ENCODE measurements at regions not wholly inside any gene's neighbourhood (a gene's known extent, or its start where the extent isn't known, plus 50 kb on each side); places are given as distances from the start of the nearest gene placed in this dataset.

GRCh38 chr13:23991119-23991518 is 93.8 kb upstream of the C1QTNF9B start:
- Mint-ChIP-seq H3K4me1 (no peaks in the 10 kb centered on the region), H3K4me3 (no peak overlapping the region), H3K27ac (no peak overlapping the region), H3K9me3 (no peaks in the 10 kb centered on the region), H3K36me3 (no peaks in the 10 kb centered on the region), H3K27me3 (peaks cover 24% of the 10 kb centered on the region)
- DNase-seq (ENCODE audit: low spot score in 2 of 2) (no peak), ATAC-seq (ENCODE audit: low read depth) (no peak)

- Mint-ChIP-seq H3K4me1 (no peaks in the 10 kb centered on the region), H3K36me3 (no peaks in the 10 kb centered on the region), H3K27me3 (peaks cover 24% of the 10 kb centered on the region), H3K4me3 (no peak overlapping the region), H3K27ac (no peak overlapping the region), H3K9me3 (no peaks in the 10 kb centered on the region)
- ATAC-seq (ENCODE audit: low read depth) (no peak), DNase-seq (ENCODE audit: low spot score in 2 of 2) (no peak)
These were observed 95.7 kb upstream of the C1QTNF9B start for GRCh38 chr13:23992781-23993679.

DNA sequence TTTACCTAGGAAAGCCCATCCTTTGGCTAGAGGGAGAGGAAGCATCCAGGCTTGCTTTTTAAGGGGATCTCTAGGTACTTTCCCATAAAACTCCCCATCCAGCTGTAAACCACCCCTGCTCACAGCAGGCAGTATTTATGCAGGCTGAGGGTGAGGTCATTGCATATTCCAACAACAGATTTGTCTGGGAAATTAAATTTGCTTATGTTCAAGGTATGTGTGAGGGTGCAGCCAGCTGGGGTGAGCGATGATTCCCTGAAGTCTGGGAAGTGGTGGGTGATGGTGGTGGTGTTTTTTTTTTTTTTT is 96.3 kb upstream of the C1QTNF9B start:
- peaks cover 23% of the 10 kb centered on the region for H3K27me3 Mint-ChIP-seq
- no peaks in the 10 kb centered on the region for H3K36me3 Mint-ChIP-seq
- DNase-seq (ENCODE audit: low spot score in 2 of 2) (no peak), ATAC-seq (ENCODE audit: low read depth) (no peak)
- H3K4me3 Mint-ChIP-seq: no peak overlapping the region
- no peak overlapping the region for H3K27ac Mint-ChIP-seq
- no peaks in the 10 kb centered on the region for H3K4me1 Mint-ChIP-seq
- H3K9me3 Mint-ChIP-seq: no peaks in the 10 kb centered on the region

GRCh38 chr13:23995283-23996073 is 98.2 kb upstream of the C1QTNF9B start:
- Mint-ChIP-seq H3K4me3 (no peak overlapping the region), H3K27me3 (peaks cover 16% of the 10 kb centered on the region), H3K36me3 (no peaks in the 10 kb centered on the region), H3K4me1 (no peaks in the 10 kb centered on the region), H3K9me3 (no peaks in the 10 kb centered on the region), H3K27ac (no peak overlapping the region)
- DNase-seq (ENCODE audit: low spot score in 2 of 2) (no peak), ATAC-seq (ENCODE audit: low read depth) (no peak)

GRCh38 chr13:23996456-23996855 is 99.2 kb upstream of the C1QTNF9B start:
- no peak for DNase-seq (ENCODE audit: low spot score in 2 of 2)
- no peak overlapping the region for H3K4me3 Mint-ChIP-seq
- no peak overlapping the region for H3K27ac Mint-ChIP-seq
- no peaks in the 10 kb centered on the region for H3K9me3 Mint-ChIP-seq
- no peaks in the 10 kb centered on the region for H3K4me1 Mint-ChIP-seq
- no peaks in the 10 kb centered on the region for H3K36me3 Mint-ChIP-seq
- peaks cover 11% of the 10 kb centered on the region for H3K27me3 Mint-ChIP-seq
- no peak for ATAC-seq (ENCODE audit: low read depth)

- DNase-seq (ENCODE audit: low spot score in 2 of 2) (no peak), ATAC-seq (ENCODE audit: low read depth) (no peak)
- no peaks in the 10 kb centered on the region for H3K9me3 Mint-ChIP-seq
- H3K36me3 Mint-ChIP-seq: no peaks in the 10 kb centered on the region
- H3K27ac Mint-ChIP-seq: no peak overlapping the region
- H3K4me3 Mint-ChIP-seq: no peak overlapping the region
- H3K4me1 Mint-ChIP-seq: no peaks in the 10 kb centered on the region
- peaks cover 6% of the 10 kb centered on the region for H3K27me3 Mint-ChIP-seq
These were observed 102.1 kb upstream of the C1QTNF9B start for GRCh38 chr13:23999424-23999823.

DNA sequence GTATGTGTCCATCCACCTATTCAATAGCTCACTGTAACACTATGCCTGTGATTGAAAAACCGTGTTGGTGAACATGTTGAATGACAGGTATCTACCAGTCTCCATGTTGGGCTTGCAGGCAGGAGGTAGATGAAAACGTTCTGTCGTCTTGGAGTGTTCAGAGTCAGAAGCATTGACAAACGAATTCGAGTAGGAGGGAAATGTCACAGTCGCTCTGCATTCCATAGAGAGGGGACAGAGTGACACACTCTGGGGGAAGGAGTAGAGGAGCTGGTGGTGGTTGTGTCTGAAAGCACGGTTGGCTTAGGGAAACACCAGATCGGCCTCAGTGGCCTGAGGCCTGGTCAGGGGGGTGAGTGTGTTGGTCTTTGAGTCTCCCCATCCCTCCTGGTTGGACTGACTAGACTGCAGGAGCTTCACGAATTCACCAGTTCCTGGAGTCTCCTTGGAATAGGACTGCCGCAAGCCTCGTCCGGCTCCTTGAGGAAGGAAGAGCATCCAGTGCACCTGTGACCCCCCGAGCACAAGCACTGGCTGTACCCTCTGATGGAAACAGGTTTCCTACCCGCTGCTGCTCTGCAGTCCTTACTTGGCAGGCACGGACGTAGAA is 105.0 kb upstream of the C1QTNF9B start:
- H3K9me3 Mint-ChIP-seq: no peaks in the 10 kb centered on the region
- DNase-seq (ENCODE audit: low spot score in 2 of 2): no peak
- no peaks in the 10 kb centered on the region for H3K36me3 Mint-ChIP-seq
- peaks cover 3% of the 10 kb centered on the region for H3K27me3 Mint-ChIP-seq
- no peak overlapping the region for H3K4me3 Mint-ChIP-seq
- ATAC-seq (ENCODE audit: low read depth): no peak
- H3K4me1 Mint-ChIP-seq: no peaks in the 10 kb centered on the region
- H3K27ac Mint-ChIP-seq: no peak overlapping the region

DNA sequence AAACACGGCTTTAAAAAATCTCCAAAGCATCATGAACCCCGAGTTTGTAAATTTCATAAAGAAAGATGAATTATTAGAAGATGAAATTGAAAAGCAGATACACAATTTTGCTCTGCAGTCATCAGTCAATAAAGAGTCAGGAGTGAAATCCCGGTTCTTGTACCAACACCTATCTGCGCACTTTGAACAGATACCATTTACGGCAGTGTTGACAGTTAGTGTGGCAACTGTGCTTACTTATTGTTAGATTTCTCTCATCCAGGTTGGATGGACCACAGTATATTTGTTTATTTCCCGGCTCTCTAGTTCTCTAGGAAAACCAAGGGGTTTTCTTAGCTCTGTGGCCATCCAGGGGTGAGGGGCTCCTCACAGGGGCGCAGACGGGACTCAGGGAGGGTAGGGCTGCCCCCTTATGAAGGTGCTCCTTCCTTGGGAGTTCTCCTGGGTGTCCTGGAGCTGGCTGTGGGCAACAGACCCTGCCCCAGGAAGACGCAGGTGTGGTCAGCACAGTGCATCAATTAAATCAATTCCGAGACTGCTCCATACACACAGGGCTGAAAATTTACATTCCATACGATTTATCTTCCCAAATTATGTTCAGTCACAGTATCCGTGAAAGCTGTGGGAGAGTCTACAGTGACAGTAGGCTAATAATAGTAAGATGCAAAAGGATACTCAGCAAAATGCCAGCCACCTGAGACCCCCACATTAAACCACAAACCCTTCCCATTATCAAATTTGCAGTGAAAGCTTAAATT is 107.0 kb upstream of the C1QTNF9B start:
- Mint-ChIP-seq H3K27me3 (peaks cover 6% of the 10 kb centered on the region), H3K9me3 (no peaks in the 10 kb centered on the region), H3K4me3 (no peak overlapping the region), H3K4me1 (no peaks in the 10 kb centered on the region), H3K36me3 (no peaks in the 10 kb centered on the region), H3K27ac (no peak overlapping the region)
- ATAC-seq (ENCODE audit: low read depth) (no peak), DNase-seq (ENCODE audit: low spot score in 2 of 2) (no peak)

GRCh38 chr13:24004971-24005370 is 107.7 kb upstream of the C1QTNF9B start:
- no peak for ATAC-seq (ENCODE audit: low read depth)
- Mint-ChIP-seq H3K4me1 (no peaks in the 10 kb centered on the region), H3K36me3 (no peaks in the 10 kb centered on the region), H3K4me3 (no peak overlapping the region), H3K27ac (no peak overlapping the region), H3K27me3 (peaks cover 6% of the 10 kb centered on the region), H3K9me3 (no peaks in the 10 kb centered on the region)
- DNase-seq (ENCODE audit: low spot score in 2 of 2): no peak

GRCh38 chr13:24005755-24006281 is 108.5 kb upstream of the C1QTNF9B start:
- no peak overlapping the region for H3K27ac Mint-ChIP-seq
- no peaks in the 10 kb centered on the region for H3K9me3 Mint-ChIP-seq
- no peaks in the 10 kb centered on the region for H3K36me3 Mint-ChIP-seq
- no peak overlapping the region for H3K4me3 Mint-ChIP-seq
- no peak for ATAC-seq (ENCODE audit: low read depth)
- peaks cover 7% of the 10 kb centered on the region for H3K27me3 Mint-ChIP-seq
- no peaks in the 10 kb centered on the region for H3K4me1 Mint-ChIP-seq
- DNase-seq (ENCODE audit: low spot score in 2 of 2): no peak

DNA sequence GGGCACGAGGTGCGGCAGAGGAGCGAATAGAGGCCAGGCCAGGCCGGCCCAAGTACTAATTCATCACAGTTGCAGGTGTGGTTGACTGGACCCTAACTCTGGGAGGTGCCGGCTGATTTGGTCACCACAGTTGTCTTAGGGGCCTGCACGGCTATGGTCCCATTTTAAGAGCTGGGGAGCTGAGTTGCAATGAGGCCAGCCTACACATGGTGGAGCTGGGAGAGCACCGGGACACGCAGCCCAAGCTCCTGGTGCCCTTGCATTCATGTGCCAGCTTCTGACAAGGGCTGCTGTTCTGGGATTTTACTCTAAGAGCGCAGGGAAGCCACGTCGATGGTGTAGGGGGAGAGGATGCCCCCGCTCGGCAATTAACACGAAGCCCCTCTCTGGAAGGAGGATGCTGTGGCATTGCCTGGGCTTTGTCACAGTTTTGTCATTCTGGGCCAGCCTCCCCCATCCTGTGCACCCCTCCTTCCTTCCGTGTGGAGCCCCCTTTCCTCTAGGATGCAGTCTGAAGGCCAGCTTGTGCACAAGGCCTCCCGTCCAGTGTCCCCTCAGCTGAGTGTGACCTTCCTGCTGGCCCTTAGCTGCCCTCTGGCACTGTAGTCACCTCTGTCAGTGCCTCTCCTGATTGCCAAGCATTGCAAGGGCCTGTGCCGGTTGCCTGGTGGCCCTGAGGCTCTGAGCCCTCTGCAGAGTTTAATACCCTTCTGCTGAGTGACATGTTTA is 109.4 kb upstream of the C1QTNF9B start:
- no peak for ATAC-seq (ENCODE audit: low read depth)
- H3K27me3 Mint-ChIP-seq: peaks cover 7% of the 10 kb centered on the region
- H3K4me3 Mint-ChIP-seq: no peak overlapping the region
- no peaks in the 10 kb centered on the region for H3K9me3 Mint-ChIP-seq
- H3K27ac Mint-ChIP-seq: no peak overlapping the region
- no peaks in the 10 kb centered on the region for H3K36me3 Mint-ChIP-seq
- no peak for DNase-seq (ENCODE audit: low spot score in 2 of 2)
- no peaks in the 10 kb centered on the region for H3K4me1 Mint-ChIP-seq

DNA sequence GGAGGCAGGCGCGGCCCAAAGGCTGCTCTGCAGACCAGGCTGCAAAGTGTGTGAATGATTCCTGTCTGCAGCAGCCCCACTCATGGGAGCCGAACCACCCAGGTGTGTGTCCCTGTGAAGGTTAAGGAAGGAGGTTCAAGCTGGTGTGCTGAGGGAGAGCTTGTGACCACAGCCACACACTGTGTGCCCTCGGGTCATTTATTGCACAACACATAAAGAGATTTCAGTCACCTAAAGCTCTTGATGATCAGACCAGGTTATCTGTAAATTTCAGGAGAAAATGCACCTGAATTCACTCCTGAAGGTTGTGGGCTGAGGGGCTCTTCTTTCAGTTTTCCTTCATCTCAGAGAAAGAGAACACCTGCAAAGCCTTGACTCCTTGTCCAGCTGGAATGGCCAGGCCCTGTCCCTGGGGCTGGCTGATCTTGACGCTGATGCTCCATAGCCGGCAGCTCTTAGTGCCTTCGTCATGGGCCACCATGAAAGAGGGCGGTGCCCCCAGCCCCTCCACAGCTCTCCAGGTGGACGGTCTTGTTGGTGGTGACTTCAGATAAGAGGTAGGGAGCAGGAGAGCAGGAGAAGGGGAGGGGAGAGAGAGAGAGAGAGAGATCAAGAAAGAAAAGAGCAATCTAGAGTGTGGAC is 110.8 kb upstream of the C1QTNF9B start:
- Mint-ChIP-seq H3K27me3 (peaks cover 7% of the 10 kb centered on the region), H3K4me3 (no peak overlapping the region), H3K9me3 (no peaks in the 10 kb centered on the region), H3K4me1 (no peaks in the 10 kb centered on the region), H3K36me3 (no peaks in the 10 kb centered on the region), H3K27ac (no peak overlapping the region)
- DNase-seq (ENCODE audit: low spot score in 2 of 2) (no peak), ATAC-seq (ENCODE audit: low read depth) (no peak)

GRCh38 chr13:24008679-24009078 is 111.4 kb upstream of the C1QTNF9B start:
- H3K27me3 Mint-ChIP-seq: peaks cover 9% of the 10 kb centered on the region
- ATAC-seq (ENCODE audit: low read depth) (no peak), DNase-seq (ENCODE audit: low spot score in 2 of 2) (no peak)
- H3K27ac Mint-ChIP-seq: no peak overlapping the region
- H3K9me3 Mint-ChIP-seq: no peaks in the 10 kb centered on the region
- no peak overlapping the region for H3K4me3 Mint-ChIP-seq
- H3K36me3 Mint-ChIP-seq: no peaks in the 10 kb centered on the region
- no peaks in the 10 kb centered on the region for H3K4me1 Mint-ChIP-seq

Data from memory B cell (primary cell).